Mesenchymal stem cell (in vitro differentiated cells and primary cell): ENCODE measurements at regions not wholly inside any gene's neighbourhood (a gene's known extent, or its start where the extent isn't known, plus 50 kb on each side); places are given as distances from the start of the nearest gene placed in this dataset.

Experiments
- DNase-seq: peaks from one replicate; pipeline ENCODE4 v3.0.0-alpha.2; 2013
- H2AFZ ChIP-seq: one replicate; pipeline ENCODE4 v1.6.1; 2013; ENCODE audit warnings: low read depth, mild to moderate bottlenecking, control low read depth, inconsistent platforms, low read length, moderate library complexity
- H2AK5ac ChIP-seq: 2 replicates; pipeline ENCODE4 v1.6.1; 2013; ENCODE audit warnings: low read length, moderate library complexity, mild to moderate bottlenecking, inconsistent platforms; ENCODE audit not compliant: severe bottlenecking
- H2BK120ac ChIP-seq: one replicate; pipeline ENCODE4 v1.6.1; 2013; ENCODE audit warnings: low read depth, mild to moderate bottlenecking, inconsistent platforms, low read length, moderate library complexity
- H2BK12ac ChIP-seq, 2 experiments: one replicate each; pipeline ENCODE4 v1.6.1; 2013; ENCODE audit warnings: inconsistent platforms in 2 of 2, low read length in 2 of 2, mild to moderate bottlenecking in 2 of 2, moderate library complexity in 2 of 2, control low read depth in 1 of 2
- H2BK15ac ChIP-seq: one replicate; pipeline ENCODE4 v1.6.1; 2013; ENCODE audit warnings: mild to moderate bottlenecking, low read depth, inconsistent platforms; ENCODE audit not compliant: poor library complexity, severe bottlenecking
- H2BK5ac ChIP-seq: 2 replicates; pipeline ENCODE4 v1.6.1; 2013; ENCODE audit warnings: low read depth, mild to moderate bottlenecking, low read length, control low read depth, inconsistent platforms; ENCODE audit not compliant: poor library complexity, severe bottlenecking
- H3K14ac ChIP-seq, 2 experiments: one replicate each; pipeline ENCODE4 v1.6.1; 2013; ENCODE audit warnings: inconsistent platforms in 2 of 2, low read length in 2 of 2, control low read depth in 1 of 2, mild to moderate bottlenecking in 1 of 2, moderate library complexity in 1 of 2
- H3K18ac ChIP-seq, 2 experiments: one replicate each; pipeline ENCODE4 v1.6.1; 2013; ENCODE audit warnings: inconsistent platforms in 2 of 2, low read length in 2 of 2, control low read depth in 1 of 2, low read depth in 1 of 2, mild to moderate bottlenecking in 1 of 2
- H3K23ac ChIP-seq, 2 experiments: one replicate each; pipeline ENCODE4 v1.6.1; 2013; ENCODE audit warnings: inconsistent platforms in 2 of 2, low read length in 2 of 2, mild to moderate bottlenecking in 2 of 2, moderate library complexity in 2 of 2, control low read depth in 1 of 2
- H3K27ac ChIP-seq: 2 replicates; pipeline ENCODE4 v1.5.1; 2013; ENCODE audit warnings: mild to moderate bottlenecking, moderate library complexity, low read length, control low read depth, inconsistent platforms; ENCODE audit not compliant: poor library complexity, severe bottlenecking
- H3K27me3 ChIP-seq, 2 experiments: 2 replicates each; pipeline versions ENCODE4 v1.6.1 to v1.7.0; 2013; ENCODE audit warnings: low read length in 2 of 2, mild to moderate bottlenecking in 2 of 2, moderate library complexity in 2 of 2, control low read depth in 1 of 2, inconsistent platforms in 1 of 2; ENCODE audit not compliant: control insufficient read depth in 1 of 2, insufficient read depth in 1 of 2
- H3K36me3 ChIP-seq, 2 experiments: 2 replicates each; pipeline versions ENCODE4 v1.6.1 to v1.7.0; 2013; ENCODE audit warnings: low read length in 2 of 2, control low read depth in 1 of 2, inconsistent platforms in 1 of 2, low read depth in 1 of 2, mild to moderate bottlenecking in 1 of 2; ENCODE audit not compliant: insufficient read depth in 2 of 2, control insufficient read depth in 1 of 2
- H3K4ac ChIP-seq, 2 experiments: one replicate each; pipeline ENCODE4 v1.6.1; 2013; ENCODE audit warnings: inconsistent platforms in 2 of 2, low read length in 2 of 2, mild to moderate bottlenecking in 2 of 2, moderate library complexity in 2 of 2, control low read depth in 1 of 2, low read depth in 1 of 2
- H3K4me1 ChIP-seq: 2 replicates; pipeline ENCODE4 v1.6.1; 2013; ENCODE audit warnings: low read depth, low read length, control low read depth; ENCODE audit not compliant: control insufficient read depth, insufficient read depth
- H3K4me2 ChIP-seq: 2 replicates; pipeline ENCODE4 v1.6.1; 2013; ENCODE audit warnings: low read length, mild to moderate bottlenecking, inconsistent platforms; ENCODE audit not compliant: poor library complexity, severe bottlenecking
- H3K4me3 ChIP-seq, 2 experiments: 2 replicates each; pipeline versions ENCODE4 v1.5.1 to v1.7.0; 2013; ENCODE audit warnings: low read length in 2 of 2, mild to moderate bottlenecking in 2 of 2, control low read depth in 1 of 2, low read depth in 1 of 2; ENCODE audit not compliant: insufficient read depth in 1 of 2
- H3K79me1 ChIP-seq: replicated peaks from 2 replicates; pipeline ENCODE4 v1.6.1; 2013; ENCODE audit warnings: mild to moderate bottlenecking, control low read depth, low read length, inconsistent platforms; ENCODE audit not compliant: poor library complexity, severe bottlenecking
- H3K9ac ChIP-seq: 2 replicates; pipeline ENCODE4 v1.7.0; 2013; ENCODE audit warnings: mild to moderate bottlenecking, low read length, moderate library complexity
- H3K9me3 ChIP-seq: 2 replicates; pipeline ENCODE4 v1.7.0; 2013; ENCODE audit warnings: mild to moderate bottlenecking, low read length; ENCODE audit not compliant: control insufficient read depth
- H4K8ac ChIP-seq: one replicate; pipeline ENCODE4 v1.6.1; 2013; ENCODE audit warnings: inconsistent platforms, mild to moderate bottlenecking, low read length, moderate library complexity
- H4K91ac ChIP-seq: one replicate; pipeline ENCODE4 v1.6.1; 2013; ENCODE audit warnings: mild to moderate bottlenecking, low read length, inconsistent platforms
- WGBS: methylation state at CpG from one replicate; pipeline ENCODE4 v1.1.7; 2013; ENCODE audit warnings: mixed read lengths; 5-methylcytosine and 5-hydroxymethylcytosine counted together

DNA sequence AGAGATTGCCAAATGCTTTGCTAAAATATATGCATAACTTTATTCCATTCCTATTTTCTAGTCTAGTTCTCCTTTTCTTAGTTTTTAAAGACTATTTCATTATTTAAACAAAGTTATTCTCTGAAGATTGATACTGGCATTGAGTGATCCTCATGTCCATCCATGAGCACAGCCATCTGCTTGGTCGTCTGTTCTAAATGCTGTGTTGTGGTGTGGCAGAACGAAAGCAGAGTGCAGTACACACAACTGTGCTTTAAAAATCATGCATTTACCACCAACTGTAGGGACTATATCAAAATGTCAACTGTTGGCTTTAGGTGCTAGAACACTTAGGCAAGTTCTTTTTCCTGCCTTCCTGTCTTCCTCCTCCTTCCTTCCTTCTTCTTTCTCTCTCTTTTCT is 226.6 kb downstream of the ACKR3 start:
- Histone ChIP-seq H3K14ac (no peak overlapping the region), H4K91ac (no peak overlapping the region), H3K36me3 (no peaks in the 10 kb centered on the region), H2BK5ac (no peak overlapping the region), H2BK12ac (no peak overlapping the region), H3K4me1 (no peaks in the 10 kb centered on the region), H3K79me1 (no peaks in the 10 kb centered on the region), H3K9ac (no peak overlapping the region), H3K4me3 (no peak overlapping the region), H2BK15ac (no peak overlapping the region), H2AFZ (no peak overlapping the region), H3K27ac (no peak overlapping the region), H2AK5ac (no peak overlapping the region), H3K4me2 (no peak overlapping the region), H2BK120ac (no peak overlapping the region), H3K4ac (no peak overlapping the region), H3K9me3 (no peaks in the 10 kb centered on the region), H4K8ac (no peak overlapping the region), H3K18ac (no peak overlapping the region), H3K27me3 (peaks cover 0 to 3% of the 10 kb centered on the region in 2 experiments), H3K23ac (no peak overlapping the region)
- no peak for DNase-seq
- WGBS, result 95% methylated on average over 2 of the region's 2 CpGs

GRCh38 chr2:236797411-236797810 is 227.8 kb downstream of the ACKR3 start:
- Histone ChIP-seq H3K4me3 (no peak overlapping the region), H4K91ac (no peak overlapping the region), H3K4me1 (no peaks in the 10 kb centered on the region), H3K14ac (no peak overlapping the region), H2AFZ (no peak overlapping the region), H3K27ac (no peak overlapping the region), H3K18ac (no peak overlapping the region), H2BK120ac (no peak overlapping the region), H2BK15ac (no peak overlapping the region), H3K4me2 (no peak overlapping the region), H3K27me3 (peaks cover 0 to 3% of the 10 kb centered on the region in 2 experiments), H3K9me3 (no peaks in the 10 kb centered on the region), H3K36me3 (no peaks in the 10 kb centered on the region), H2BK12ac (no peak overlapping the region), H2BK5ac (no peak overlapping the region), H3K79me1 (no peaks in the 10 kb centered on the region), H3K4ac (no peak overlapping the region), H3K23ac (no peak overlapping the region), H3K9ac (no peak overlapping the region), H2AK5ac (no peak overlapping the region), H4K8ac (no peak overlapping the region)
- no peak for DNase-seq
- 77% methylated on average over 6 of the region's 7 CpGs for WGBS

GRCh38 chr2:236798491-236798890 is 228.9 kb downstream of the ACKR3 start:
- Histone ChIP-seq H3K14ac (no peak overlapping the region), H3K27me3 (peaks cover 0 to 3% of the 10 kb centered on the region in 2 experiments), H3K23ac (no peak overlapping the region), H3K4me3 (no peak overlapping the region), H3K36me3 (no peaks in the 10 kb centered on the region), H3K27ac (no peak overlapping the region), H3K4me2 (no peak overlapping the region), H3K9me3 (no peaks in the 10 kb centered on the region), H4K8ac (no peak overlapping the region), H2BK12ac (no peak overlapping the region), H2BK5ac (no peak overlapping the region), H4K91ac (no peak overlapping the region), H3K18ac (no peak overlapping the region), H2BK120ac (no peak overlapping the region), H2AFZ (no peak overlapping the region), H3K4me1 (no peaks in the 10 kb centered on the region), H3K9ac (no peak overlapping the region), H2BK15ac (no peak overlapping the region), H3K79me1 (no peaks in the 10 kb centered on the region), H3K4ac (no peak overlapping the region), H2AK5ac (no peak overlapping the region)
- WGBS, result 96% methylated on average over 3 of the region's 3 CpGs
- no peak for DNase-seq

- peaks cover 0 to 2% of the 10 kb centered on the region in 2 experiments for H3K27me3 ChIP-seq
- H2AK5ac ChIP-seq, result no peak overlapping the region
- H3K79me1 ChIP-seq, result no peaks in the 10 kb centered on the region
- no peak overlapping the region for H3K23ac ChIP-seq
- H3K9ac ChIP-seq, result no peak overlapping the region
- no peak overlapping the region for H4K8ac ChIP-seq
- H2BK15ac ChIP-seq, result no peak overlapping the region
- H3K36me3 ChIP-seq, result no peaks in the 10 kb centered on the region
- no peak overlapping the region for H2AFZ ChIP-seq
- H3K27ac ChIP-seq, result no peak overlapping the region
- no peak overlapping the region for H2BK12ac ChIP-seq
- H3K9me3 ChIP-seq, result no peaks in the 10 kb centered on the region
- H3K4me1 ChIP-seq, result no peaks in the 10 kb centered on the region
- H2BK5ac ChIP-seq, result no peak overlapping the region
- H3K4me3 ChIP-seq, result no peak overlapping the region
- H3K18ac ChIP-seq, result no peak overlapping the region
- DNase-seq, result no peak
- H3K4me2 ChIP-seq, result no peak overlapping the region
- H3K14ac ChIP-seq, result no peak overlapping the region
- H2BK120ac ChIP-seq, result no peak overlapping the region
- no peak overlapping the region for H4K91ac ChIP-seq
- H3K4ac ChIP-seq, result no peak overlapping the region
- 80% methylated on average over 3 of the region's 7 CpGs for WGBS
Observed at GRCh38 chr2:236799391-236800026, 229.9 kb downstream of the ACKR3 start.
